OCI-LY3 (cell line): ENCODE measurements at regions not wholly inside any gene's neighbourhood (a gene's known extent, or its start where the extent isn't known, plus 50 kb on each side); places are given as distances from the start of the nearest gene placed in this dataset.

Experiments
- H2AFZ ChIP-seq: fragments of 200-600, 300-600 bp; shearing (Covaris generic); 2 replicates; pipeline ENCODE4 v1.6.0; 2014; ENCODE audit warnings: antibody characterized with exemption, low read depth, low read length
- H3K27ac ChIP-seq: fragments of 200-600, 300-600 bp; sonication (generic); 2 replicates; pipeline ENCODE4 v1.5.1; 2014; ENCODE audit warnings: mild to moderate bottlenecking, low read length, moderate library complexity, mixed read lengths
- H3K27me3 ChIP-seq: fragments of 200-600, 300-600 bp; sonication (generic); 2 replicates; pipeline ENCODE4 v1.6.1; 2014; ENCODE audit warnings: low read depth, low read length, mixed read lengths
- H3K36me3 ChIP-seq: fragments of 200-600, 300-600 bp; sonication (generic); replicated peaks from 2 replicates; pipeline ENCODE3; 2014; ENCODE audit warnings: low read depth, low read length, mixed read lengths
- H3K4me1 ChIP-seq: fragments of 300-600, 200-600 bp; sonication (generic); 2 replicates; pipeline ENCODE4 v1.6.1; 2014; ENCODE audit warnings: low read length, mixed read lengths
- H3K4me2 ChIP-seq: fragments of 200-600, 300-600 bp; sonication (generic); 2 replicates; pipeline ENCODE4 v1.6.1; 2014; ENCODE audit warnings: low read length, mixed read lengths
- H3K4me3 ChIP-seq: fragments of 300-600, 200-600 bp; sonication (generic); 2 replicates; pipeline ENCODE4 v1.5.1; 2014; ENCODE audit warnings: antibody characterized with exemption, mild to moderate bottlenecking, low read length, moderate library complexity
- H3K79me2 ChIP-seq: fragments of 300-600, 200-600 bp; shearing (Covaris generic); 2 replicates; pipeline ENCODE4 v1.6.1; 2014; ENCODE audit warnings: mild to moderate bottlenecking, low read length, mixed read lengths
- H3K9ac ChIP-seq: fragments of 300-600, 200-600 bp; shearing (Covaris generic); 2 replicates; pipeline ENCODE4 v1.6.0; 2014; ENCODE audit warnings: mild to moderate bottlenecking, low read length, moderate library complexity
- H3K9me3 ChIP-seq: fragments of 200-600, 300-600 bp; shearing (Covaris generic); 2 replicates; pipeline ENCODE4 v1.6.1; 2014; ENCODE audit warnings: low read length, mixed read lengths; ENCODE audit not compliant: insufficient read depth
- H4K20me1 ChIP-seq: fragments of 200-600, 300-600 bp; sonication (generic); 2 replicates; pipeline ENCODE4 v1.6.1; 2016; ENCODE audit warnings: low read length, mixed read lengths; ENCODE audit not compliant: insufficient read depth
- EZH2phosphoT487 ChIP-seq: fragments of 200-600 bp; shearing (Covaris generic); IDR thresholded peaks from 2 replicates; pipeline ENCODE4 v1.6.1; 2018; ENCODE audit warnings: antibody characterized with exemption, mixed run types, low read depth
- TF ChIP-seq, protein P1 (sequence below): fragments of 200-600, 300-600 bp; sonication (generic); IDR thresholded peaks from 2 replicates; pipeline ENCODE4 v1.5.1; 2014; ENCODE audit warnings: antibody characterized with exemption, low read length, low read depth

GRCh38 chr9:90271707-90272106 lies 370.9 kb downstream of the DIRAS2 start:
- peaks cover 7% of the 10 kb centered on the region; the same call in 1 of the 2 replicates for H3K4me1 ChIP-seq
- TF ChIP-seq, protein P1, sequence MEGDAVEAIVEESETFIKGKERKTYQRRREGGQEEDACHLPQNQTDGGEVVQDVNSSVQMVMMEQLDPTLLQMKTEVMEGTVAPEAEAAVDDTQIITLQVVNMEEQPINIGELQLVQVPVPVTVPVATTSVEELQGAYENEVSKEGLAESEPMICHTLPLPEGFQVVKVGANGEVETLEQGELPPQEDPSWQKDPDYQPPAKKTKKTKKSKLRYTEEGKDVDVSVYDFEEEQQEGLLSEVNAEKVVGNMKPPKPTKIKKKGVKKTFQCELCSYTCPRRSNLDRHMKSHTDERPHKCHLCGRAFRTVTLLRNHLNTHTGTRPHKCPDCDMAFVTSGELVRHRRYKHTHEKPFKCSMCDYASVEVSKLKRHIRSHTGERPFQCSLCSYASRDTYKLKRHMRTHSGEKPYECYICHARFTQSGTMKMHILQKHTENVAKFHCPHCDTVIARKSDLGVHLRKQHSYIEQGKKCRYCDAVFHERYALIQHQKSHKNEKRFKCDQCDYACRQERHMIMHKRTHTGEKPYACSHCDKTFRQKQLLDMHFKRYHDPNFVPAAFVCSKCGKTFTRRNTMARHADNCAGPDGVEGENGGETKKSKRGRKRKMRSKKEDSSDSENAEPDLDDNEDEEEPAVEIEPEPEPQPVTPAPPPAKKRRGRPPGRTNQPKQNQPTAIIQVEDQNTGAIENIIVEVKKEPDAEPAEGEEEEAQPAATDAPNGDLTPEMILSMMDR: no peak
- no peak for TF ChIP-seq EZH2phosphoT487
- no peaks in the 10 kb centered on the region for H3K36me3 ChIP-seq
- H2AFZ ChIP-seq: no peak overlapping the region
- H3K9ac ChIP-seq: no peak overlapping the region
- no peaks in the 10 kb centered on the region for H3K79me2 ChIP-seq
- H3K9me3 ChIP-seq: no peaks in the 10 kb centered on the region
- no peaks in the 10 kb centered on the region for H3K27me3 ChIP-seq
- no peak overlapping the region for H3K27ac ChIP-seq
- H3K4me2 ChIP-seq: no peak overlapping the region
- no peaks in the 10 kb centered on the region for H4K20me1 ChIP-seq
- no peak overlapping the region for H3K4me3 ChIP-seq

- Histone ChIP-seq H2AFZ (no peak overlapping the region), H3K27ac (no peak overlapping the region), H3K4me1 (peaks cover 7% of the 10 kb centered on the region; the same call in 1 of the 2 replicates), H3K4me3 (no peak overlapping the region), H3K9ac (no peak overlapping the region), H3K27me3 (no peaks in the 10 kb centered on the region), H3K9me3 (no peaks in the 10 kb centered on the region), H3K79me2 (no peaks in the 10 kb centered on the region), H3K4me2 (no peak overlapping the region), H3K36me3 (no peaks in the 10 kb centered on the region), H4K20me1 (no peaks in the 10 kb centered on the region)
- TF ChIP-seq, protein P1: no peak
- TF ChIP-seq EZH2phosphoT487: no peak
These were observed 367.9 kb downstream of the DIRAS2 start for GRCh38 chr9:90274725-90275124.

- H3K27me3 ChIP-seq: no peaks in the 10 kb centered on the region
- H3K4me1 ChIP-seq: peaks cover 21% of the 10 kb centered on the region
- no peak for TF ChIP-seq EZH2phosphoT487
- TF ChIP-seq, protein P1: no peak
- H3K9ac ChIP-seq: no peak overlapping the region
- no peaks in the 10 kb centered on the region for H3K79me2 ChIP-seq
- no peak overlapping the region for H3K4me2 ChIP-seq
- H2AFZ ChIP-seq: no peak overlapping the region
- H3K27ac ChIP-seq: no peak overlapping the region
- no peak overlapping the region for H3K4me3 ChIP-seq
- H3K36me3 ChIP-seq: no peaks in the 10 kb centered on the region
- no peaks in the 10 kb centered on the region for H3K9me3 ChIP-seq
- no peaks in the 10 kb centered on the region for H4K20me1 ChIP-seq
These were observed 356.7 kb downstream of the DIRAS2 start for GRCh38 chr9:90285946-90286345.

GRCh38 chr9:90287567-90288274 lies 354.9 kb downstream of the DIRAS2 start:
- TF ChIP-seq, protein P1: no peak
- no peak for TF ChIP-seq EZH2phosphoT487
- no peaks in the 10 kb centered on the region for H4K20me1 ChIP-seq
- no peaks in the 10 kb centered on the region for H3K9me3 ChIP-seq
- no peak overlapping the region for H3K27ac ChIP-seq
- H3K4me3 ChIP-seq: peak overlapping the region; percentile 69
- peak overlapping the region; percentile 20; the same call in 1 of the 2 replicates for H3K9ac ChIP-seq
- no peaks in the 10 kb centered on the region for H3K27me3 ChIP-seq
- peak overlapping the region; percentile 95 for H3K4me2 ChIP-seq
- peaks cover 19% of the 10 kb centered on the region for H3K4me1 ChIP-seq
- H2AFZ ChIP-seq: peak overlapping the region; percentile 92
- no peaks in the 10 kb centered on the region for H3K79me2 ChIP-seq
- no peaks in the 10 kb centered on the region for H3K36me3 ChIP-seq
